Peyer's patch (tissue), 4 donors: ENCODE measurements at regions not wholly inside any gene's neighbourhood (a gene's known extent, or its start where the extent isn't known, plus 50 kb on each side); places are given as distances from the start of the nearest gene placed in this dataset.

Source experiments
- CTCF ChIP-seq, 6 experiments: fragments of 450-650 bp in 4 of 6; fragments of 200-600 bp in 2 of 6; sonication (generic) in 1 of 6; IDR thresholded peaks; one replicate each; pipeline ENCODE4 v1.5.1; 2017 to 2019; ENCODE audit warnings: antibody characterized with exemption in 6 of 6, mild to moderate bottlenecking in 3 of 6, moderate library complexity in 1 of 6
- POLR2A ChIP-seq, 2 donors: fragments of 450-650 bp; IDR thresholded peaks; one replicate each; pipeline ENCODE4 v1.5.1; 2017; ENCODE audit warnings: antibody characterized with exemption in 2 of 2, mild to moderate bottlenecking in 2 of 2, moderate library complexity in 2 of 2

- TF ChIP-seq CTCF (IDR thresholded peaks at IDR 0.05) (no peak), POLR2A (IDR thresholded peaks at IDR 0.05) (no peak)
Observed at GRCh38 chr3:98701071-98701675, 62.0 kb upstream of the ST3GAL6 start.
